ENCODE measurements at regions not wholly inside any gene's neighbourhood (a gene's known extent, or its start where the extent isn't known, plus 50 kb on each side); places are given as distances from the start of the nearest gene placed in this dataset.

- H3K36me3 ChIP-seq, result no peaks in the 10 kb centered on the region
- H3K27ac ChIP-seq, result no peak overlapping the region
- H3K4me3 ChIP-seq, result no peak overlapping the region
- no peak for TF ChIP-seq CTCF (IDR thresholded peaks at IDR 0.05)
- peaks cover 14% of the 10 kb centered on the region for H3K9me3 ChIP-seq
- intact Hi-C loops (cut with DNase I), result no loop called here
- DNase-seq, result no peak
- H3K4me1 ChIP-seq, result no peaks in the 10 kb centered on the region
- no peaks in the 10 kb centered on the region for H3K27me3 ChIP-seq (ENCODE audit: low read depth)
- ATAC-seq, result peak in 1 of 2 donors; percentile 18
These were observed 764.4 kb downstream of the LIG4 start for GRCh38 chr13:107450931-107451330.

GRCh38 chr13:107450431-107450830 is 764.9 kb downstream of the LIG4 start:
- intact Hi-C loops (cut with DNase I), result no loop called here
- Histone ChIP-seq H3K4me3 (no peak overlapping the region), H3K4me1 (no peaks in the 10 kb centered on the region), H3K27ac (no peak overlapping the region), H3K27me3 (ENCODE audit: low read depth) (no peaks in the 10 kb centered on the region), H3K36me3 (no peaks in the 10 kb centered on the region), H3K9me3 (peaks cover 14% of the 10 kb centered on the region)
- DNase-seq, result no peak
- ATAC-seq, result no peak
- no peak for TF ChIP-seq CTCF (IDR thresholded peaks at IDR 0.05)

GRCh38 chr13:107447591-107447990 is 767.7 kb downstream of the LIG4 start:
- intact Hi-C loops (cut with DNase I), result no loop called here
- H3K9me3 ChIP-seq, result no peaks in the 10 kb centered on the region
- DNase-seq, result no peak
- H3K27ac ChIP-seq, result no peak overlapping the region
- H3K27me3 ChIP-seq (ENCODE audit: low read depth), result no peaks in the 10 kb centered on the region
- no peaks in the 10 kb centered on the region for H3K36me3 ChIP-seq
- H3K4me1 ChIP-seq, result no peaks in the 10 kb centered on the region
- no peak overlapping the region for H3K4me3 ChIP-seq
- no peak for ATAC-seq
- no peak for TF ChIP-seq CTCF (IDR thresholded peaks at IDR 0.05)

GRCh38 chr13:107441279-107441678 is 774.1 kb downstream of the LIG4 start:
- no peaks in the 10 kb centered on the region for H3K9me3 ChIP-seq
- no peak overlapping the region for H3K27ac ChIP-seq
- H3K4me1 ChIP-seq, result no peaks in the 10 kb centered on the region
- DNase-seq (no peak), ATAC-seq (no peak)
- no peak overlapping the region for H3K4me3 ChIP-seq
- intact Hi-C loops (cut with DNase I), result no loop called here
- H3K36me3 ChIP-seq, result no peaks in the 10 kb centered on the region
- H3K27me3 ChIP-seq (ENCODE audit: low read depth), result no peaks in the 10 kb centered on the region
- TF ChIP-seq CTCF (IDR thresholded peaks at IDR 0.05), result no peak

GRCh38 chr13:107438251-107438650 is 777.1 kb downstream of the LIG4 start:
- Histone ChIP-seq H3K4me1 (no peaks in the 10 kb centered on the region), H3K36me3 (no peaks in the 10 kb centered on the region), H3K4me3 (no peak overlapping the region), H3K9me3 (no peaks in the 10 kb centered on the region), H3K27me3 (ENCODE audit: low read depth) (no peaks in the 10 kb centered on the region), H3K27ac (no peak overlapping the region)
- DNase-seq (no peak), ATAC-seq (no peak)
- intact Hi-C loops (cut with DNase I), result no loop called here
- no peak for TF ChIP-seq CTCF (IDR thresholded peaks at IDR 0.05)

GRCh38 chr13:107434347-107434746 is 781.0 kb downstream of the LIG4 start:
- Histone ChIP-seq H3K27ac (no peak overlapping the region), H3K36me3 (no peaks in the 10 kb centered on the region), H3K9me3 (no peaks in the 10 kb centered on the region), H3K4me3 (no peak overlapping the region), H3K27me3 (ENCODE audit: low read depth) (no peaks in the 10 kb centered on the region), H3K4me1 (no peaks in the 10 kb centered on the region)
- no peak for TF ChIP-seq CTCF (IDR thresholded peaks at IDR 0.05)
- DNase-seq (no peak), ATAC-seq (no peak)
- intact Hi-C loops (cut with DNase I), result no loop called here

All from lower lobe of right lung (tissue), 2 donors.